Osteoblast (primary cell): ENCODE measurements at regions not wholly inside any gene's neighbourhood (a gene's known extent, or its start where the extent isn't known, plus 50 kb on each side); places are given as distances from the start of the nearest gene placed in this dataset.
"Not testable (repeated sequence)": the region's sequence is repeated elsewhere in the genome, so short reads cannot be mapped to it uniquely, and the experiment has no call there.

Experiments
- DNase-seq: peaks from one replicate; pipeline ENCODE4 v3.0.0; 2011; ENCODE audit warnings: low spot score, mixed read lengths; ENCODE audit not compliant: insufficient read length; ENCODE audit errors: missing footprints
- H2AFZ ChIP-seq: 2 replicates; pipeline ENCODE4 v1.6.0; 2011; ENCODE audit warnings: mild to moderate bottlenecking, low read length
- H3K27ac ChIP-seq: 2 replicates; pipeline ENCODE4 v1.5.1; 2011; ENCODE audit warnings: mild to moderate bottlenecking, low read depth, low read length, moderate library complexity
- H3K27me3 ChIP-seq: 2 replicates; pipeline ENCODE4 v1.6.0; 2012; ENCODE audit warnings: mild to moderate bottlenecking, control low read depth, inconsistent platforms, low read length, moderate library complexity; ENCODE audit not compliant: insufficient read depth
- H3K36me3 ChIP-seq: 2 replicates; pipeline ENCODE4 v1.5.1; 2011; ENCODE audit warnings: mild to moderate bottlenecking, low read length, control low read depth, moderate library complexity; ENCODE audit not compliant: insufficient read depth
- H3K4me1 ChIP-seq: 2 replicates; pipeline ENCODE4 v1.5.1; 2011; ENCODE audit warnings: mild to moderate bottlenecking, low read length, control low read depth, moderate library complexity; ENCODE audit not compliant: insufficient read depth
- H3K4me2 ChIP-seq: 2 replicates; pipeline ENCODE4 v1.6.0; 2011; ENCODE audit warnings: mild to moderate bottlenecking, low read length; ENCODE audit not compliant: insufficient read depth
- H3K4me3 ChIP-seq: fragments of 200-600 bp; sonication (generic); 3 replicates; pipeline ENCODE4 v1.5.1; 2012; ENCODE audit warnings: mild to moderate bottlenecking, low read length, inconsistent platforms; ENCODE audit not compliant: insufficient read depth
- H3K79me2 ChIP-seq: 2 replicates; pipeline ENCODE4 v1.6.0; 2012; ENCODE audit warnings: mild to moderate bottlenecking, low read length, control low read depth, inconsistent platforms; ENCODE audit not compliant: insufficient read depth
- H3K9me3 ChIP-seq: 2 replicates; pipeline ENCODE4 v1.5.1; 2011; ENCODE audit warnings: low read depth, low read length, control low read depth
- H4K20me1 ChIP-seq: 2 replicates; pipeline ENCODE4 v1.6.0; 2012; ENCODE audit warnings: mild to moderate bottlenecking, low read length, control low read depth; ENCODE audit not compliant: insufficient read depth
- TF ChIP-seq, protein P1 (sequence below): IDR thresholded peaks from 2 replicates; pipeline ENCODE4 v1.5.1; 2011; ENCODE audit warnings: mild to moderate bottlenecking, low read depth, low read length, moderate library complexity; ENCODE audit errors: extremely low read depth

DNA sequence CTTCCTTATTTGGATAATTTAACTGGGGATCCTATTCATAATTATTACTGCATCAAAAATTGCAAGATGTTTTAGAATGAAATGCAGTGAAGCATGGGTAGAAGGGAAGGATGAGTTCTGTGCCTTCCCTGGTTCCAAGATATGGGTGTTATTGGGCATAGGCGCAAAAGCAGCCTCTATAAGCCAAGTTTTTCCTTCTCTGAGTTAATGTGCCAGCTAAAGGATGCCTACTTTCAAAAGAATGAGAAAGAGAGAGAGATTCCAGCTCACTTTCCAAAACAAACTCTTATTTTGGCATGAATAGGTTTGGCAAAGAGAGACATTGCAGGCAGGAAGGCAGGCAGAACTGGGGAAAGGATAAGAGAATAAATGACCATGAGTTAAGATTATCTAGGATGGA, 270.2 kb downstream of the TAFA4 start:
- Histone ChIP-seq H3K4me3 (no peak overlapping the region), H3K36me3 (no peaks in the 10 kb centered on the region), H3K27me3 (no peaks in the 10 kb centered on the region), H3K4me1 (no peaks in the 10 kb centered on the region), H3K79me2 (no peaks in the 10 kb centered on the region), H3K27ac (no peak overlapping the region), H2AFZ (no peak overlapping the region), H3K9me3 (peaks cover 2% of the 10 kb centered on the region), H3K4me2 (no peak overlapping the region), H4K20me1 (no peaks in the 10 kb centered on the region)
- no peak for DNase-seq
- TF ChIP-seq, protein P1, sequence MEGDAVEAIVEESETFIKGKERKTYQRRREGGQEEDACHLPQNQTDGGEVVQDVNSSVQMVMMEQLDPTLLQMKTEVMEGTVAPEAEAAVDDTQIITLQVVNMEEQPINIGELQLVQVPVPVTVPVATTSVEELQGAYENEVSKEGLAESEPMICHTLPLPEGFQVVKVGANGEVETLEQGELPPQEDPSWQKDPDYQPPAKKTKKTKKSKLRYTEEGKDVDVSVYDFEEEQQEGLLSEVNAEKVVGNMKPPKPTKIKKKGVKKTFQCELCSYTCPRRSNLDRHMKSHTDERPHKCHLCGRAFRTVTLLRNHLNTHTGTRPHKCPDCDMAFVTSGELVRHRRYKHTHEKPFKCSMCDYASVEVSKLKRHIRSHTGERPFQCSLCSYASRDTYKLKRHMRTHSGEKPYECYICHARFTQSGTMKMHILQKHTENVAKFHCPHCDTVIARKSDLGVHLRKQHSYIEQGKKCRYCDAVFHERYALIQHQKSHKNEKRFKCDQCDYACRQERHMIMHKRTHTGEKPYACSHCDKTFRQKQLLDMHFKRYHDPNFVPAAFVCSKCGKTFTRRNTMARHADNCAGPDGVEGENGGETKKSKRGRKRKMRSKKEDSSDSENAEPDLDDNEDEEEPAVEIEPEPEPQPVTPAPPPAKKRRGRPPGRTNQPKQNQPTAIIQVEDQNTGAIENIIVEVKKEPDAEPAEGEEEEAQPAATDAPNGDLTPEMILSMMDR, result no peak

DNA sequence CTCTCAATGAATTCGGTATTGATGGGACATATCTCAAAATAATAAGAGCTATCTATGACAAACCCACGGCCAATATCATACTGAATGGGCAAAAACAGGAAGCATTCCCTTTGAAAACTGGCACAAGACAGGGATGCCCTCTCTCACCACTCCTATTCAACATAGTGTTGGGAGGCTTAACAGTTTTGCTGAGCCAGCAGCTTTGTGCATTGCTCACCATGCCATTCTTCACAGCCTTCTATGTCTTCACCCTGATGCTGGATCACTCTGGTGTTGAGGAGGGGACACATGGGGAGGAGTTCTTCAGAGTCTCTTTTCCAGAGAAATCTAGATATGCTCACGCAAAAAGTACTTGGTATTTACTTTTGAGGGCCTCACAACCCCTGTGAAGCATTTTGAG, 281.7 kb downstream of the TAFA4 start:
- not testable (repeated sequence) for H3K4me2 ChIP-seq, H3K9me3 ChIP-seq, H3K27ac ChIP-seq, H3K27me3 ChIP-seq, H4K20me1 ChIP-seq, H3K79me2 ChIP-seq, DNase-seq, H2AFZ ChIP-seq, H3K4me1 ChIP-seq, H3K4me3 ChIP-seq, H3K36me3 ChIP-seq

DNA sequence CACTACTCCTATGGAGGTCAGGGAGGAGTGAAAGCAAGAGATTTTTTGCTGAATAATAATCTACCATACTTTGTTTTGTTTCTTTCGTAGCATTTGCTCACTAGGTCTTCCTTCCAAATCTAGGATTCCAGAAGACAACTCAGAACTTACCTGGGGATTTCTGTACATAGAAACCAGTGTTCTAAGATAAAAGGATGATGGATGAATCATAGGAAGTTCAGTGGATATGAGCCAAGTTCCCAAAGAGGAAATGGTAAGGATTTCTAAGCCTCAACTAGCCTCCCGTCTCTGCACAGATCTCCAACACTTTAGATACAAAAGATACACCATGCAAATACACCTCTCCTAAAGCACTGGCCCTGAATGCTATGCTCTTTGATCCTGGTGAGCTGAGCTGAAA, 283.9 kb downstream of the TAFA4 start:
- Histone ChIP-seq H4K20me1 (no peaks in the 10 kb centered on the region), H3K4me2 (no peak overlapping the region), H3K27ac (no peak overlapping the region), H2AFZ (no peak overlapping the region), H3K4me3 (no peak overlapping the region), H3K79me2 (no peaks in the 10 kb centered on the region), H3K36me3 (no peaks in the 10 kb centered on the region), H3K9me3 (peaks cover 2% of the 10 kb centered on the region), H3K27me3 (no peaks in the 10 kb centered on the region), H3K4me1 (no peaks in the 10 kb centered on the region)
- no peak for DNase-seq
- TF ChIP-seq, protein P1, result no peak

DNA sequence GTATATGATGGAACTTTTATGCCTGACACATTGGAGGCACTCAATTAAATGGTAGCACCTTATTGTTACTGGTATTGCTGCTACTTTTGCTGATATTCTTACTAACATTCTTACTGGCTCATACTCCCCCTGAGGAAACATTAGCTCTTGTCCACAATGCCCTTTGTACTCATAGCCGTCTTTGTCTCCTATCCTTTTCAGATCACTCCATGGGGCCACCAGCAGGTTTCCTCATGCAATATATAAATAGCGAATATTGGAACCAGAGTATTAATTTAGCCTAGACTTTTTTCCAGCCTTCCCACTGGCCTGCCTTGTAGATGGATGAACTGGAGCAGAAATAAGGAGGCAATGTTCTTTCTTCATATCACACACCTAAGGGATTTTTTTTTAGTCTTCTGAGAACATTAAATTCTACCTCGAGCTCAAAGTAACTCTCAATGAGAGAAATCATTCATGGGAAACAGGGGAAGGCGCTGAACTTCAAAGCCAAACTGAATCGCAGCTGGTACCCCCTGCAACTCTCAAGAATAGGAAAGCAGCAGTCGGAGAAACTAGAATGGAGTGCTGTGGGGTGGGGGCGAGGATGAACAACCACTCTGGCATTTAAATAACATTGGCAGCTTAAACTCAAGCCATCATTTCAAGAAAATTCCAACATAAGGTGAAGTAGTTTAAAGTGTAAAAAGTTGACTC, 300.3 kb downstream of the TAFA4 start:
- TF ChIP-seq, protein P1, result no peak
- no peak overlapping the region for H3K27ac ChIP-seq
- no peaks in the 10 kb centered on the region for H3K9me3 ChIP-seq
- no peaks in the 10 kb centered on the region for H3K4me1 ChIP-seq
- no peaks in the 10 kb centered on the region for H3K27me3 ChIP-seq
- H3K4me2 ChIP-seq, result no peak overlapping the region
- no peaks in the 10 kb centered on the region for H3K79me2 ChIP-seq
- DNase-seq, result no peak
- no peak overlapping the region for H2AFZ ChIP-seq
- no peaks in the 10 kb centered on the region for H3K36me3 ChIP-seq
- H3K4me3 ChIP-seq, result no peak overlapping the region
- H4K20me1 ChIP-seq, result no peaks in the 10 kb centered on the region
